ENCODE measurements at regions not wholly inside any gene's neighbourhood (a gene's known extent, or its start where the extent isn't known, plus 50 kb on each side); places are given as distances from the start of the nearest gene placed in this dataset.
"Not testable (repeated sequence)": the region's sequence is repeated elsewhere in the genome, so short reads cannot be mapped to it uniquely, and the experiment has no call there.

GRCh38 chr6:15908871-15909270, 220.0 kb upstream of the MYLIP start:
- POLR2A ChIA-PET = no interaction called here
- CTCF ChIA-PET = interaction anchor here (1.2 kb wide), 1 partner anchor 15 kb away, joined by 3 read pairs; no protein-coding TSS in a partner anchor
- TF ChIP-seq, protein P1, sequence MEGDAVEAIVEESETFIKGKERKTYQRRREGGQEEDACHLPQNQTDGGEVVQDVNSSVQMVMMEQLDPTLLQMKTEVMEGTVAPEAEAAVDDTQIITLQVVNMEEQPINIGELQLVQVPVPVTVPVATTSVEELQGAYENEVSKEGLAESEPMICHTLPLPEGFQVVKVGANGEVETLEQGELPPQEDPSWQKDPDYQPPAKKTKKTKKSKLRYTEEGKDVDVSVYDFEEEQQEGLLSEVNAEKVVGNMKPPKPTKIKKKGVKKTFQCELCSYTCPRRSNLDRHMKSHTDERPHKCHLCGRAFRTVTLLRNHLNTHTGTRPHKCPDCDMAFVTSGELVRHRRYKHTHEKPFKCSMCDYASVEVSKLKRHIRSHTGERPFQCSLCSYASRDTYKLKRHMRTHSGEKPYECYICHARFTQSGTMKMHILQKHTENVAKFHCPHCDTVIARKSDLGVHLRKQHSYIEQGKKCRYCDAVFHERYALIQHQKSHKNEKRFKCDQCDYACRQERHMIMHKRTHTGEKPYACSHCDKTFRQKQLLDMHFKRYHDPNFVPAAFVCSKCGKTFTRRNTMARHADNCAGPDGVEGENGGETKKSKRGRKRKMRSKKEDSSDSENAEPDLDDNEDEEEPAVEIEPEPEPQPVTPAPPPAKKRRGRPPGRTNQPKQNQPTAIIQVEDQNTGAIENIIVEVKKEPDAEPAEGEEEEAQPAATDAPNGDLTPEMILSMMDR (IDR thresholded peaks at IDR 0.05; ENCODE audit: insufficient read depth, low read length, missing control alignments) = no peak
- no peak overlapping the region for H3K4me3 ChIP-seq (ENCODE audit: low read depth, low read length)
- no peak for DNase-seq (ENCODE audit: low read depth, low spot score)

DNA sequence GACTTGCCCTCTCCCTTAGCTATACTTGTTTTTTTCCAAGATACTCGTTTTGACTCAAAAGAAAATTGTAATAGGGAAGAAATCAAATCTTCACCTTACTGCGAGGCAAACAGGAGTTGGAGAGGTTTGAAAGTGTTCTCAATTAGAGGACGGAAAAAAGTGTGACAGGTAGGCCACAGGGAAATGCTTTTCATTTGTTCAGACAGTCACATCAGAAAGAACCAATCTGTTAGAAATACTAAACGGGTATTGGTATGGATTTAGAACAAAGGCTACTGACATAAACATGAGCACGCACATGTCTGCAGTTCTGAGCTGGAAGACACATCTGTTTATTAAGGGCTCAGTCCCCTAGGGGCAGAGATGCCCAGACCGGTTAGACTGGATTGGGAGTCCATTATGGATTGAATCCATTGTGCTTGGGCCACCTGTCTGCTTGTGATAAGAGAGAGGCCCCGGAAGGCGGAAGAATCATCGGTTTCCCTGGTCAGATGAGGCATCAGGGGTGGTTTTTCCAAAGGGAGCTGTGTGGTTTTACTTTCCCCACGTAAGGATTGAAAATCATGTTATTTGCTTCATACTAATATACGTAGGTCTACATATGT, 220.9 kb upstream of the MYLIP start:
- CTCF ChIA-PET = interaction anchor here (1.3 kb wide), 1 partner anchor 275 kb away, joined by 4 read pairs; no protein-coding TSS in a partner anchor
- DNase-seq (ENCODE audit: low read depth, low spot score) = no peak
- TF ChIP-seq, protein P1 (IDR thresholded peaks at IDR 0.05; ENCODE audit: insufficient read depth, low read length, missing control alignments) = no peak
- POLR2A ChIA-PET = no interaction called here
- no peak overlapping the region for H3K4me3 ChIP-seq (ENCODE audit: low read depth, low read length)

GRCh38 chr6:15907220-15907913, 221.5 kb upstream of the MYLIP start:
- CTCF ChIA-PET = interaction anchor here (1.3 kb wide), 1 partner anchor 276 kb away, joined by 4 read pairs; no protein-coding TSS in a partner anchor
- POLR2A ChIA-PET; H3K4me3 ChIP-seq (ENCODE audit: low read depth, low read length); DNase-seq (ENCODE audit: low read depth, low spot score): not testable (repeated sequence)

DNA sequence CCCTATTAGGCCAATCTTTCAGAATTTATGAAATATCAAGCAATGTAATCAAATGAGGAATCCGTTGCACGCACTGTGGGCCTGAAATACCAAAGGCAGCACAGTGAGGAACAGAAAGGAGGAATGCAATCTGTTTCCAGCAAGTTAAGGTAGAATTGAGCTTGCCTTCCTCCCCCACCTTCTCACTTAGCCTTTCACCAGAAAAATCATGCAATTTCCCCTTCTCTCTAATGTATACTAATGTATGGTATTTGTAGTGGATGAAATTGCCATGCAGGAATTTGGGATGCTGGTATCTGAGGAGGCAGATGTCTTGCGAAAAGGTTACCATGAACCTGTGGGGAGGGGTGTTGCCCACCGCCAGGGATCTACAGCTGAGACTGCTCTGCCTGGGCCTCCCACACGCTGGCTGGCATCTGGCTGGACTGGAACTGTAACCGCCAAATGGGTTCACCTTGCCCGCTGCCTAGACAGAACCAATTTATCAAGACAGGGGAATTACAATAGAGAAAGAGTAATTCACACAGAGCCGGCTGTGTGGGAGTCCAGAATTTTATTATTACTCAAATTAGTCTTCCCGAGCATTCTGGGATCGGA, 222.4 kb upstream of the MYLIP start:
- ChIA-PET POLR2A (no interaction called here), CTCF (no interaction called here)
- TF ChIP-seq, protein P1 (IDR thresholded peaks at IDR 0.05; ENCODE audit: insufficient read depth, low read length, missing control alignments) = no peak
- no peak for DNase-seq (ENCODE audit: low read depth, low spot score)
- no peak overlapping the region for H3K4me3 ChIP-seq (ENCODE audit: low read depth, low read length)

- DNase-seq (ENCODE audit: low read depth, low spot score) = no peak
- ChIA-PET CTCF (no interaction called here), POLR2A (no interaction called here)
- no peak overlapping the region for H3K4me3 ChIP-seq (ENCODE audit: low read depth, low read length)
- TF ChIP-seq, protein P1 (IDR thresholded peaks at IDR 0.05; ENCODE audit: insufficient read depth, low read length, missing control alignments) = no peak
Measured at GRCh38 chr6:15905488-15906419, 223.1 kb upstream of the MYLIP start.

DNA sequence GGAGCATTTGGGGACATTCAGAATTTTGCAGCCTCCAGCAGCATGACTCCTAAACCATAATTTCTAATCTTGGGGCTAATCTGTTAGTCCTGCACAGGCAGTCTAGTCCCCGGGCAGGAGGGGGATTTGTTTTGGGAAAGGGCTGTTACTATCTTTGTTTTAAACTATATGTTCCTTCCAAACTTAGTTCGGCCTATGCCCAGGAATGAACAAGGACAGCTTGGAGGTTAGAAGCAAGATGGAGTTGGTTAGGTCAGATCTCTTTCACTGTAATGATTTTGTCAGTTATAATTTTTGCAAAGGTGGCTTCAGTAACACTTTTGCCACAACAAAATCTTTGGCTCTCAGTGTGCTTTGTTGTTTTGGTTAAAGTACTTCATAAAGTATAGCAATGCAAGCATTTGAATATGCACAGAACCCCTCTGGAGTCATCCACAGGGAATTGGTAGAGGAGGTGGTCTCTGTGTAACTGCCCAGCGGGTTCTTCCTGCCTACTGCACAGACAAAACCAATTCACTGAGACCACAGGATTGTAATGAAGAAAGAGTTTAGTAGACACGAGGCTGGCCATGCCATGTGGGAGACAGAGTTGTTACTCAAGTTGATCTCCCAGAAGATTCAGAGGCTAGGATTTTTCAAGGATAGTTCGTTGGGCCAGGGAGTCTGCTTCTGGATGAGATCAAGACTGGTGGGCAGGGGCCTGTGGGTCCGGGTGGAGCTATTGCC, 224.1 kb upstream of the MYLIP start:
- H3K4me3 ChIP-seq (ENCODE audit: low read depth, low read length) = no peak overlapping the region
- TF ChIP-seq, protein P1 (IDR thresholded peaks at IDR 0.05; ENCODE audit: insufficient read depth, low read length, missing control alignments) = no peak
- DNase-seq (ENCODE audit: low read depth, low spot score) = no peak
- ChIA-PET POLR2A (no interaction called here), CTCF (no interaction called here)

Measured in AG04449 (cell line).